GM12892 (cell line): ENCODE measurements at regions not wholly inside any gene's neighbourhood (a gene's known extent, or its start where the extent isn't known, plus 50 kb on each side); places are given as distances from the start of the nearest gene placed in this dataset.

Experiments used
- POLR2A ChIP-seq: IDR thresholded peaks from 2 replicates; pipeline ENCODE4 v1.6.1; 2011; ENCODE audit warnings: low read depth, low read length, control low read depth
- POLR2AphosphoS5 ChIP-seq: IDR thresholded peaks from 2 replicates; pipeline ENCODE4 v1.6.1; 2011; ENCODE audit warnings: low read depth, low read length, control low read depth

DNA sequence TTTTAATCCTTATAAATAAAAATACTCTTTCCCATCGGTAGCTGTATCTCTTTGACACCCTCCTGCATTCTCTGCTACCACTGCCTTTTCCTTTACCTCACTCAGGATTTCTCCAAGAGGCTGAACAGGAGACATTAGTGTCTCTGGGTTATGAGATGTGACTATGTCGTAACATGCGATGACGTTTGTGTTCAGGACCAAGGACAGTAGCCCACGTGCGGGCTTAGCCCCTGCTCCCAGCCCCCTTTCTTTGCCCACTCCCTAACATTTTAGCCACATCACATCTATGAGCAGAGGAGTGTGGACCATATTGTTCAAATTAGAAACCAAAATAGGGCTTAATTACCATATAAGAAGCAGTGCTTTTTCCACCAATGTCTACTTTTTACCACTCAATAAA, 369.3 kb downstream of the FBXW7 start:
- TF ChIP-seq POLR2A (no peak), POLR2AphosphoS5 (no peak)
